ENCODE measurements at regions not wholly inside any gene's neighbourhood (a gene's known extent, or its start where the extent isn't known, plus 50 kb on each side); places are given as distances from the start of the nearest gene placed in this dataset.

DNA sequence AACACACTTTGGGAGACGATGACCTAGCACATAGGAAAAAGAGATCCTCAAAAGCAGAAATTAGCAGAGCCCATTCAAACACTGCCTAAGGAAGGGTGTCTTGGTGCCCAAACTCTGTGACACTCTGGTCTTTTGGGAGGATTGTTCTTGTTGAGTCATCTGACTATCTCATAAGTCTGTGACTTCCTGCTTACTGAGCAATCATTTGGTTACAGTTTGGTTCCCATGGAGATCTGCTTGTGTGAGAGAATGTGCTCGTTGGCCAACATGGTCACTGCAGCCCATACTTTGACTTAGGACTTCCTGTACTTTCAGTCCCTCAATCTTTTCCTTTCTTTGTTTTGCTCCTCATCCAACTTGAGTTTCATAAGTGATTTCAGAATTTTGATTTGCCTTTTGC, 602.9 kb downstream of the NYAP2 start:
- DNase-seq = no peak

DNA sequence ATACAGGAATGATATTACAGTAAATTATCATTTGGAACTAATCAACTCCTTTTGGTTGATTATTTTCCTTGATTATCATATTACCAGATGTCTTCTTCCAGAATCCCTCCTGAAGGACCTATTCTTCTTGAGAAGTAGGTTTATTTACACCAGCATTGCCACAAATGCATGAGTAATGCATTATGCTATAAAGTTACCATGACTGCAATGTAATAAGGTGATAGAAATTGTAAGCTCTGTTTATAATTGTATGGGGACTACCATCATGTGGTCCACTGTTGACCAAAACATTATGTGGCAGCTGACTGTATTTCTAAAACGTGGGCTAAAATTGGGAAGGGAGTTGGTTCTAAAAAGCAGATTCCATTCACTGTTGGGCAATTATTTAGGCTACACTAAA, 602.2 kb downstream of the NYAP2 start:
- DNase-seq = no peak

DNA sequence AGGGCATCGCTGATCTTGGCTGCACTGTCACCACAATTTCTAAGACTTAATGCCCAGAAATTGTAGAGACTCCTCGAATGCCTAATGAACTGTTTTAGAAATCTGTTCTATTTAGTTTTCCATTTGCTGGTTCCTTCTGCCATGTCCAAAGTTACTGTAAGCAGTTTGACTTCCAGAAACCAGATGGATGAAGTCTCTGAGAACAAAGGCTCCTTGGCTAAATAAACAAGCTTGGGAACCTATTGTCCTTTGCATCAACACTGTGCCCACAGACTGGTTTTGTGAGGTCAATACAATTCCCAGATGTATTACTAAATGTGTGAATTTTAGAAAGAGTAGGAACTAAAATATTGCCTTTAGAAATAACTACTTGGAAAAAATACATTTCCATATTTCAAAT, 600.2 kb downstream of the NYAP2 start:
- no peak for DNase-seq

DNA sequence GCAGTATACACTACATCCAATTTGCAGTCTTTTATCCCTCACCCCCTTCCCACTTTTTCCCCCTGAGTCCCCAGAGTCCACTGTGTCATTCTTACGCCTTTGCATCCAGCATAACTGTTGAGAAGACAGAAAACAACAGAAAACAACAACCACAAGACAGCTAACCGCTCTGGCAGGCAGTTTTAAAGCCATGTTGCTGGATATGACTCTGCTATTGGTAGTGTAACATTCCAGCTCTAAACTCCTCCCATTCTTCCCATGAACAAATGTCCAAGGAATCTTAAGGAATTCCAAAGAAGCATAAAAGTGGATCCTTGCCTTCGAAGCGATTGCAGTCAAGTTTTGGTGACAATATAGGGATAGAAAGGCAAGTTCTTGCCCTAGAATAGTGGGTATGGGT, 599.1 kb downstream of the NYAP2 start:
- DNase-seq = no peak

DNA sequence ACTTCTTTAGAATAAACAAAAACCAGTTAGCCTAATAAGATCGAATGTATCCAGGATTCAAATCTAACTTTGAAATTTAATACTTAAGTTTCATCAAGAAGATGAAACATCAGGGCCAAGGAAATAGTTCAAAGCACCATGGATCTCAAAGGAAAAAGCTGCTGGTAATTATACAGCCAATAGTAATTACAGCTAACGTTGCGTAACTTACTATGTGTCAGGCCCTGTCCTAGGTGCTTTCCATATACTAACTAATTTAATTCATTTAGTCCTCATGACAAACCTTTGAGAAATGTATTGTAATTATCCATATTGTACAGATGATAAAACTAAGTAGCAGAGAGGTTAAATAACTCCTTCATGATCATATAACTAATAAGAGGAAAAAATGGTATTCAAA, 598.6 kb downstream of the NYAP2 start:
- no peak for DNase-seq

DNA sequence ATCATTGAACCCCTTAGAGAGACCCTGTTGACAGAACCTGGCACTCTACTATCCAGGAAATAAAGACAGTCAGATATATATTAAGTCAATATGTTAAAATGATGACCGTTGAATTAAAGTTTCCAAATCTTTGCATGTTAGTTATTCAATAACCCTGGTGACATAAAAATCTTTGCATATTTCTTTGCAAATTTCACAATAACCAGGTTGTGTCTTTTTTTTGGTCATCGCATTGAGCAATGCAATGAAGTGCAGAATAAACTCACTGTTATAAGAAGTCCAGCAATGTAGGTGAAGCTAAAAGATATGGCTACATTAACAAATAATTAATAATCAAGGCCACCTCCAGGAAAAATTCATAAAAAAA, 596.9 kb downstream of the NYAP2 start:
- DNase-seq = no peak

DNA sequence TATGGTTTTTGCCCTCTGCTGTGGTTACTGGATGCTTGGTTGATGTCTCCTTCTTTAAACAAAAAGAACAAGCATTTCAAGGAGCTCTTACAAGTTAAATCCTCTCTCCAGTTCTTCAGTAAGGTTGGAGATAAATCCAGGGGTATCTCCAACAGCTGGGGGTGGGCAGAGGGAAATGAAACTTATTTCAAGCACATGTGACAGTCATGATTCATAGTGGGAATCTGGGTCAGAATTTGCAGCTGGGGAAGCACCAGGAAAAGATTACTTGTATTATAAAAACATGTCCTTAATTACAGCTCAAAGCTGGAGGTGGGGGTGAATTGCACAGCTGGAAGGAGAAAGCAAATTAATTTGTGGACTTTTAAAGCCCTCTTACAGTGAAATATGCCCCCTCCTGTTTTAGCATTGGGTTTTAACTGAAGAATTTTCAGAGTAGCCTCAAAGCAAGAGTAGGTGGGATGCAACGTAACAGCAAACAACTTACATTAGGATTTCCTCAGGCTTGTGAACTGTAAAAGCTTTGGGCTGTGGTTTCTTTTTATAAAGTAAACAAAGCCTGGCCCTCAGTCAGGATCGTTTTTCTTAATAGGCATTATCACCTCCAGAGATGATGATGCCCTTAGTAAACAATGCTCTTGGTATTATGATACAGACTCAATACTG, 596.4 kb downstream of the NYAP2 start:
- no peak for DNase-seq

DNA sequence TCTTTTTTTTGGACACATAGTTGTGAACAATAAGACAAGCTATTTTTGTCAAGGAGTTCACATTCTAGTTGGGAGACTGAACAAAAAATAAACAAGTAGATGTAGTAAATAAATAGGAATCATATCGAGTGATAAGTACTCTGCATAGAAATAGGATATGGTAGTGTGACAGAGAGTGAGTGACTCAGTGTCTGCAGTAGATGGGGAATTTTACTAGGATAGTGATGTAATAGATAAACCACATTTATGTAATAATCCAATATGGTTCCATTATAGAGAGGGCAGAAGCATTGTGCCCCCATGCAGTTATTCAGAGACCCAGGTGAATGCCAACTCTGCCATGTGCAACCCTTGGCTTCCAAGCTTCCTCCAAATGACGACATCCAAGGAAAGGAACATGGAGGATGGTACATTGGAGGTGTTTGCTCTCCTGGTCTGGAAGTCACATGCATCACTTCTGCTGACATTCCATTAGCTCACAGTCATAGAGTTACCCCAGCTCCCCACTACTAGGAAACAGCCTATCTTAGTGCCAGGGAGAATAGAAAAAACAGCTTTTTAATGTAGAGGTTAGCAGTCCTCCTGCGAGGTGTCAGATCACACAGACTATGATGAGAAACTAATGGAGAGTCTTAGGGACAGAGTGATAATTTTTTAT, 595.4 kb downstream of the NYAP2 start:
- no peak for DNase-seq

DNA sequence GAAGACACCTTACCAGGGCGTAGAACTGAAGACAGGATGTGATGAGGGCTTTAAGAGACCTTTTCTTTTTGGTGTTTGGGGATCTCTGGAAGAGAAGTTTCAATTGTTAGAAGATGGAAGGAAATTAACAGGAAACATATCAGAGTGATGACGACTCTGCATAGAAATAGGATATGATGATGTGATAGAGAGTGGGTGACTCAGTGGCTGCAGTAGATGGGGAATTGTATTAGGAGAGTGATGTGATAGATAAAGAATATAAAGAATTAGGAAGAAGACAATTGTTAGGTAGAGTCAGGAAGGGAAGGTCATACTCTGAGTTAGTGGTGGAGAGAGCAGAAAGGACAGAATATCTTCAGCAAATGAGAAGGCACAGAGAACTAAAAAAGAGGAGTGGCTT, 593.9 kb downstream of the NYAP2 start:
- no peak for DNase-seq

DNA sequence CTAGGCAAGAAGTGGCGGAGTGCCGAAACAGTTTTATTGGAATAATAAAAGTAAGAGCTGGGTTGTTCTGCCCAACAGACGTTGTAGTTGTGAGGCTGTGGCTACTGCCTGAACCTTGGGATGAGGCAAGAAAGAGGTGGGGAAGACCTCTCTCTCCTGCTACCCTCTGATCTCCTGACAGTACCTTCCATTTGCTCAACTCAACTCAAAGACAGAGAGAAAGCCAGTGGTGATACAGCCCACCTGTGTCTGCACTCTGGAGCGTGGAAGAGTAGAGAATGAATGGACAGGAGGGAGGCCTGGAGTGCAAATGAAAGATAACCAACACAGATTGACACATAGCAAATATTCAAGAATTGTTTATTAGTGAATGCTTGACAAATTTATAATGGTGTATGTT, 590.3 kb downstream of the NYAP2 start:
- no peak for DNase-seq

DNA sequence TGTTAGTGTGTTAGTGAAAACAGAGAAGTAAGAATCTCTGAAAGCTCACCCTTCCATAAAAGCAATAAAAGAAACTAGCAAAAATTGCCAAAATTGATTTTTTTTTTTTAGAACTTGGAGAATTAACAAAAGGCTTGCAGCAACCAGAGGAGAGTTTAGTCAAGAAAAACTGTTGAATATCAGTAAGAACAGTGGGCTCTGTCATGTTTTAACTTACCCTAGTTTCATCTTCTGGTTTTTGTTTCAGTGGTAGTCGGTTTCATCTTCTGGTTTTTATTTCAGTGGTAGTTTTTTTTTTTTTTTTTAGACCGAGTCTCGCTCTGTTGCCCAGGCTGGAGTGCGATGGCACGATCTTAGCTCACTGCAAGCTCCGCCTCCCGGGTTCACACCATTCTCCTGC, 580.9 kb downstream of the NYAP2 start:
- DNase-seq = no peak

DNA sequence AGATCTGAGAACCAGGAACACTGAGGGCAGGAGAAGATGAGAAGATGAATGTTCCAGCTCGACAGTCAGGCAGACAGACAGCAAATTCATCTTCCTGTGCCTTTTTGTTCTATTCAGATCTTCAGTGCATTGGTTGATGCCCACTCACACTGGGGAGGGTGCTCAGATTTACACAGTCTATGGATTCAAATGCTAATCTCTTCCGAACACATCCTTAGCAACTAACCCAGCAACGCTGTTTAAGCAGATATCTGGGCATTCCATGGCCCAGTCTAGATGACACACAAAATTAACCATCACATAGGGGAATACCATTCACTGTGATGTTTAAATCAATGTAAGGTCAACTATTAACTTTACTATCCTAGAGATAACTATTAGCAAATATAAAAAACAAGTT, 571.9 kb downstream of the NYAP2 start:
- DNase-seq = no peak

DNA sequence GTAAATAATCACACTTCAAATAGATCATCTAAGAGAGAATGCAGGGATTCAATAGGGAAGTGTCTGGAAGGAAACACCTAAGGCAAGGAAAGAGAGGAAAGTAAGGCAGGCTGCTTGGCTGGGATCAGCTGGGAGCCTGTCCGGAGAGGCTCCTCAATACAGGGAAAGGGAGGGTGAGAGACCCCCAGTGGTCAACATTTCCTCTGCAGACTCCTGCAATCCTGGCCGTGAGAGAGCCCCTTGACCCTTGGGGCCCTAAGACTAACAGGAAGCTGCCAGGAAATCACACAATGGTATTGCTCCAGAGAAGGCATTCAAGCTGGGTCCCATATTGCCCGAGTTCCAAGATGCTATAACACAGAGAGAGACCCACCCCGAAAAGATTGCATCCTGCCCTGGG, 549.4 kb downstream of the NYAP2 start:
- no peak for DNase-seq

DNA sequence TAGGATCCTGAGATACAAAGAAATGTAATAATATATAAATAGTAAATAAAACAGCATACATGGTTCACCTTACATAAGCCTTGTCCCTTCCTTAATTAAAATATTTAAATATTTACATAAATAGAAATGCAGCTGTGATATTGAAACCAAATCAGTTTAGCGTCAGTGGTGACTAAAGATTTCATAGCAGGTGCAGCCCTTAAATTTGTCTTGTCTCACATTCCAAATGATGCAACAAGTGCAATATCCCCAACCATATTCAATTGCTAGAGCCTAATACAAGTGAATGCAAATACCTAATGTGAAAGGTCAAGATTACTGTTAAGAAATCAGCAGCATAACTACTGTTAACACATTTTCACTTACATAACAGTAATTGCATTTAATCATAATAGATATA, 539.5 kb downstream of the NYAP2 start:
- DNase-seq = no peak

DNA sequence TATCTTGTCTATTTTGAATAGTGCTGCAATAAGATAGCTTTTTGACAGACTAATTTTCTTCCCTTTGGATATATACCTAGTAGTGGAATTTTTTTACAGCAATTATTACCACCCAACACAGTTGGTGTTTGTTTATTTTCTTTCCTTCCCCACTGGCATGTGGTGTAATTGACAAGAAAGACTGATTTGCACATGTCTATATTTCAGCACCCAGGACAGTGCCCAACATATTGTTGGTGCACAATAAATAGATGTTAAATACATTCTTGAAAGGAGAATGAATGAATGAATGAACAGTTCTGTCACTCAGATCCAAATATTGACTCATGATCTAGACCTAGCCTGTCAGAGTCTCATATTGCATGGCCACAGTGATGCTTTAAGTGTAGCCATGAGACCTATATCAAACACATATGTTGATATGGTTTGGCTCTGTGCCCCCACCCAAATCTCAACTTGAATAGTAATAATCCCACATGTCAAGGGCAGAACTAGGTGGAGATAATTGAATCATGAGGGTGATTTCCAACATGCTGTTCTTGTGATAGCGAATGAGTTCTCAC, 538.2 kb downstream of the NYAP2 start:
- DNase-seq = no peak

DNA sequence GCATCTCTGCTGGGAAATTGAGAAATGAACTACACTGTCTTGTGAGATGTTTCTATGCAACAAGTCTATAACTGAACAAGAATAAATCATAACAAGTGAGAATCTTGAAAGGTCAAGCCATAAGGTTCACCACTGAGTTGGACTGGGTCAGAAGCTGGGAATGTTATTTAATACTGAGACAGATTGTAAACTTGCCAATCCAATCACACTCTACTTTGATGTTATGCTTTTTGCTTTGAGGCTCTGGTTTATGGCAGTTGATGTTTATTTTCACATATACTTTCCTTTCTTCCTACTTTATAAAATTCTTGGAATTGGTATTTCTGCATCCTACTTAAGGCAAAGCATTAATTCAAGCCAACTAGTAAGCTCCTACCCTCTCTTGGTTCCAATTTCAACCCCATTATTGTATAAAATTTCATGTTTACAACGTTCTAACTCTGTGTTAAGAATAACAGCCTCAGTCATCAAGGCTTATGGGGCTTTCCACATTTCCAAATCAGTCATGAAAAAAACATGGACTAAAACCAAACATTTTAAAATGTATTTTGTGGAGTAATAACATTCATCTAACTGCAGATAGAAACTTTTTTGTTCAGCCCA, 533.4 kb downstream of the NYAP2 start:
- DNase-seq = no peak

DNA sequence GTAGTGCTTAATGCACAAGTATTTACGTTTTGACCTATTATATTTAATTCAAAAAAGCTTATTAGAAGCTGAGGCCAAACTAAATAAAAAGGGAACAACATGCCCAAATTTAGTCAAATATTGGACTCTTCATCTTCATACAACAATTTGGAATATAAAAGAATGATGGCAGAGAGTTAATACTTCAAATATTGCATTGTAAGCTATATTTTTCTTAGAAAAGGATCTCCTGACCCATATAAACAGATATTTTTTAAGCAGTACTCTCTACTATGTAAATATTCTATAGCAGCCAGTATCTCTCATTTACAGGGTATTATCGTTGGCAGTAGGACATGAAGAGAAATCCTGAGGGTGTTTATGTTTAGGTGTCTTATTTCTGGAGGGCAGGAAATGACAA, 531.2 kb downstream of the NYAP2 start:
- no peak for DNase-seq

DNA sequence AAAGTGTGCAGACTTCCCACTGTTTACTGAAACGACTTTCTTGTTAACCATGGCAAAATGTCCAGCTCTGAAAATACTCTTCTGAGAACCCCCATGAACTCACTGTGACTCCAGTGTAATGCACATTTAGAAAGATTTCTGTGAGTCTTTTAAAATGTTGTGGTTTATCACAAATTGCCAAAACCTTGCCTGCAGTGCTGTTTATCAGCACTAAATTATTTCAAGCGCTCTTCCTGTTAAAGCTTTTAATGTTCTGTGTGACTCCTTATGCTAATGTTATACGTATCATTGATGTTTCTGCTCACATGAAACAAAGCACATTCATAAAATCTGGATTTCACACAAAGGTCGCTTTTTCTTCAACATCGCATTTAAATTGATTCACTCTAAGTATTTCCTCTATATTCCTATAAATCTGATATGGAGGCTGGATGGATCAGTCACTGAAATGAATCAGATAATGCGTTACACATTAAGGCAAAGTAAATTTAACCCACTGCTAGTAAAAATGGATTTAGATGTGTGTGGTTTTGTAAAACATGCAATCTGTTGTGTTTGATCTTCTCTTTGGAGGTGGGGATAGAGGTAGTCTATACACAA, 521.2 kb downstream of the NYAP2 start:
- DNase-seq = no peak

DNA sequence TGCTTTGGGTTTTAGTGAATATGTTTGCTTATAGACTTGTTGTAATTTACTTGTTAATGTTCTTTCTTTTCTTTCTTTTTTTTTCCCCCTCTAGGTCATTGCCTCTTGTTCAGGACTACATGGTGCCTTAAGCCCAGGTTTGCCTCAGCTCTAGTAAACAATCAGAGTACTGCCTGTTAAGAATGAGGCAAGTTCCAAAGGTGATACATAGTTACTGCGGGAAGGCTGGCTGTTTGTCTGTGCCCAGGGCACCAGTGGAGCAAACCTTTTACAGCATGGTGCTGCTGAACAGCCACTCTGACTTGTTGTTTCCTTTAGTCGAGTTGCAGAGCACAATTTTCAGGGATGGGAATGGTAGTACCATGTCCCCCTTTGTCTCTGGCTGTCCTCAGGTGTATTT, 517.2 kb downstream of the NYAP2 start:
- no peak for DNase-seq

DNA sequence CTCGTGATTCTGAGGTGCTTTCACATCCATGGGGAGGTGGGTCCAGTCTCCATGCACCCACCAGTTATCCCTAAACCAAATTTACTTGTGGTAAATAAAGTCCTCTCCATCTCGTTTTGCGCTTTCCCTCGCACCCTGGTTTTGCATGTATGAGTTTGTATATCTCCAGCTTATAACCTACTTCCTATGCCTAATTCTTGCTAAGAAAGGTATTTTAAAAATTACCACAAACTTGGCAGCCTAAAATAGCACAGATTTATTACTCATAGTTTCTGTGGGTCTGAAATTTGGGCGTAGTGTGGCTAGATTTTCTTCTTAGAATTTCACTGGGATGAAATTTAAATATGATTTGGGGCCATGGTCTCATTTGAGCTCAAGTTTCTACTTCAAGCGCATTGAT, 511.5 kb downstream of the NYAP2 start:
- DNase-seq = no peak

DNA sequence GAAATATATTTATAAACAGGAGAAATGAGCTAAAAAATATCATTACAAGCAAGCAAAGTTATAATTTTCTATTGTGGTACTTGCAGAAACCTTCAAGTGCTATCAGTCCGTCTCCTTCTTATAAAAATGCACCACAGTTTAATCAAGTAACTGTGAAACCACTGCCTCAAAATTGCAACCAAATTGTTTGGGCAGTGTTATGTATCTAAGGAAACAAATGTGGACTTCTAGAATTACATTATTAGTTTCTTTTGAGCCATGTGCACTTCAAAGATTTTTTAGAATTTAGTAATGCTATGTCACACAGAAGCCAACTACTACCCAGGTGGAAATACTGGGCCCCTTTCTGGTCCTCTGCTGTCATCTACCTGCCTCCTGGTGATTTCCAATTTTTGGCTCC, 495.6 kb downstream of the NYAP2 start:
- no peak for DNase-seq

DNA sequence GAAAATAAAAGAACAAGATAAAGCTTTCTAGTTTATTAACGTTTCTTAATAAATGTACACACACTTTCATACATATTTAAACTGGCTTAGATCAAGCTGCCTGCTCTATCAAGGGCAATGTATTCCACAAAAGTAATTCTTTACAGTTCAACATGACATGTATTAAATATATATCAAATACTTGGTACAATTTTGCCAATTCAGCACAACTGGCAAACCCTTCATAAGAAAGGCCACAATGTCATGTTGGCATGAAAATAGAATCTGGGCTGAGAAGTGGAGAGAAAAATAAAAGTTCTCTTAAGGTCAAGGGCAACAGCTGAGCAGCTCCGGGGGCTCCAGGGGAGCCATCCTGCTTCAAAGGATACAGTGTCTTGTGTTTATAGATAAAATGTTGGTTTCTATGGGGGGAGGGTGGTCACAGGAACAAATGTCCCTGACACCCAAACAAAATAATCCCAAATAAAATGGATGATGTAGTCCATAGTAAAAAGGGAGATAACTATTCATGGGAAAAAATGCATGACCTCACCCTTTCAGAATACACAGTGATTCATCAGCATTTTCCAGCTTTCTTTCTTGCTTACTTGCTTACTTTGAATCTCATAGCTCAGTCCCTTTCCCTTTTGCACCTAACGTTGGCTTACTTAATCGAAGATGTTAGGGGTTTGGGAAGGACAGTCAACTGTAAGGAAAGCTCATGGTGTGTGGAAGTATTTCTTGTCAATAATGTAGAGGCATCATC, 494.9 kb downstream of the NYAP2 start:
- no peak for DNase-seq

DNA sequence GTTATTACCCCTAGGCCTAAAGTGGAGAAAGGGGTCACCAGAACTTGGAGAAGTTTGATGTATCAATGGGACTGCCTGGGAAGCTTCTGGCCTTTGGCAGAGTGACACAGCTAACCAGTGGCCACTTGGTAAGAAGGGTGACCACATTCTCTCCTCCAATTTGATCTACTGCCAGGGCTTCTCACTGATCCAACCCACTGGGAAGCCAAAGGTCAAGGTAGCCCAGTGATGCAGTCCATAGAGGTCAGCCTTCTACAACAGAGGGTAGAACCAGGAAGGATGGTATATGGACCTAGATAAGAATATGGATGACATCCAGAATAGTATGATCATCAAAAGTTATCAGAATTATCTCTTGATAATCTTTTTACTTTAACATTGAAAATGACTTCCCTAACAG, 493.6 kb downstream of the NYAP2 start:
- DNase-seq = no peak
